Neural cell (in vitro differentiated cells): ENCODE measurements at regions not wholly inside any gene's neighbourhood (a gene's known extent, or its start where the extent isn't known, plus 50 kb on each side); places are given as distances from the start of the nearest gene placed in this dataset.
"Not testable (repeated sequence)": the region's sequence is repeated elsewhere in the genome, so short reads cannot be mapped to it uniquely, and the experiment has no call there.

Experiments used
- CTCF ChIP-seq: fragments of 450-650 bp; IDR thresholded peaks from 2 replicates; pipeline ENCODE4 v1.5.1; 2014; ENCODE audit warnings: antibody characterized with exemption, mild to moderate bottlenecking, moderate library complexity; ENCODE audit not compliant: poor library complexity, severe bottlenecking
- EP300 ChIP-seq: fragments of 450-650 bp; conservative IDR thresholded peaks from 2 replicates; pipeline ENCODE4 v1.6.1; 2014; ENCODE audit warnings: antibody characterized with exemption, mild to moderate bottlenecking, moderate library complexity; ENCODE audit not compliant: poor library complexity, severe bottlenecking
- POLR2AphosphoS5 ChIP-seq: IDR thresholded peaks from 2 replicates; pipeline ENCODE4 v1.6.1; 2012
- RAD21 ChIP-seq: fragments of 450-650 bp; conservative IDR thresholded peaks from 2 replicates; pipeline ENCODE4 v1.6.1; 2014; ENCODE audit warnings: antibody characterized with exemption, mild to moderate bottlenecking, moderate library complexity
- REST ChIP-seq: IDR thresholded peaks from 2 replicates; pipeline ENCODE4 v1.6.1; 2012; ENCODE audit warnings: borderline replicate concordance

- TF ChIP-seq CTCF, POLR2AphosphoS5, REST, EP300, RAD21: not testable (repeated sequence)
Observed at GRCh38 chrX:92110410-92110911, 331.3 kb downstream of the PCDH11X start.
